Endothelial cell of umbilical vein (primary cell): ENCODE measurements at regions not wholly inside any gene's neighbourhood (a gene's known extent, or its start where the extent isn't known, plus 50 kb on each side); places are given as distances from the start of the nearest gene placed in this dataset.

Source experiments
- BruUV-seq: library from RNA; stranded (reverse); fragments of 400-500 nt; replicated peaks from 2 replicates; lab custom pipeline; 2021; lab: Mats Ljungman, UMichigan
- CTCF ChIA-PET: fragments of 300-600, 350-600 bp; sonication (Branson Sonifier 250); formaldehyde crosslinking; loops from one replicate; lab custom pipeline; 2021; ENCODE audit warnings: antibody characterized with exemption, inconsistent platforms; lab: Charles Lee
- POLR2A ChIA-PET: fragments of 300-600, 350-600 bp; sonication (Branson Sonifier 250); formaldehyde crosslinking; loops from one replicate; lab custom pipeline; 2021; ENCODE audit warnings: antibody characterized with exemption, inconsistent platforms; lab: Charles Lee
- DNase-seq: peaks from one replicate; pipeline ENCODE4 v3.0.0-alpha.2; 2011; ENCODE audit warnings: low read depth, low spot score
- FAIRE-seq: peaks from 2 replicates; lab custom pipeline; 2011; peaks lifted over from hg19 to GRCh38; lab: Jason Lieb, UNC
- H2AFZ ChIP-seq: 2 replicates; pipeline ENCODE4 v1.6.0; 2012; ENCODE audit warnings: low read depth, low read length, control low read depth, inconsistent platforms
- H3K27ac ChIP-seq: 2 replicates; pipeline ENCODE4 v1.5.1; 2011; ENCODE audit warnings: low read depth, mild to moderate bottlenecking, control low read depth, low read length, moderate library complexity; ENCODE audit not compliant: insufficient read depth
- H3K27me3 ChIP-seq, 2 experiments: 2 replicates each; pipeline versions ENCODE4 v1.6.0 to v1.6.1; 2011; ENCODE audit warnings: low read length in 2 of 2, mixed read lengths in 1 of 2; ENCODE audit not compliant: control insufficient read depth in 2 of 2, insufficient read depth in 2 of 2
- H3K36me3 ChIP-seq, 2 experiments: 2 replicates in 1 of 2; 3 replicates in 1 of 2; pipeline ENCODE4 v1.5.1; 2011; ENCODE audit warnings: low read length in 2 of 2, mild to moderate bottlenecking in 1 of 2, moderate library complexity in 1 of 2; ENCODE audit not compliant: control insufficient read depth in 2 of 2, insufficient read depth in 2 of 2; ENCODE audit errors: extremely low read depth in 1 of 2
- H3K4me1 ChIP-seq: 3 replicates; pipeline ENCODE4 v1.5.1; 2011; ENCODE audit warnings: mild to moderate bottlenecking, low read length; ENCODE audit not compliant: control insufficient read depth, insufficient read depth; ENCODE audit errors: extremely low read depth
- H3K4me2 ChIP-seq: 2 replicates; pipeline ENCODE4 v1.6.1; 2011; ENCODE audit warnings: low read length, control low read depth, mixed read lengths; ENCODE audit not compliant: insufficient read depth
- H3K4me3 ChIP-seq, 3 experiments: fragments of 200-600 bp in 1 of 3; sonication (generic), shearing (Covaris generic) in 1 of 3; replicated peaks in 1 of 3; 2 replicates each; pipeline ENCODE4 v1.5.1; 2011 to 2016; ENCODE audit warnings: control low read depth in 3 of 3, low read length in 3 of 3, mild to moderate bottlenecking in 2 of 3, inconsistent platforms in 1 of 3, low read depth in 1 of 3, moderate library complexity in 1 of 3; ENCODE audit not compliant: insufficient read depth in 1 of 3
- H3K79me2 ChIP-seq: 2 replicates; pipeline ENCODE4 v1.6.0; 2012; ENCODE audit warnings: low read length, inconsistent platforms; ENCODE audit not compliant: control insufficient read depth, insufficient read depth
- H3K9ac ChIP-seq: replicated peaks from 2 replicates; pipeline ENCODE3; 2011; ENCODE audit warnings: low read length, control low read depth; ENCODE audit not compliant: insufficient read depth; ENCODE audit errors: extremely low read depth
- H3K9me1 ChIP-seq: replicated peaks from 3 replicates; pipeline ENCODE4 v1.6.0; 2011; ENCODE audit warnings: mild to moderate bottlenecking, low read length; ENCODE audit not compliant: control insufficient read depth, insufficient read depth; ENCODE audit errors: extremely low read depth
- H3K9me3 ChIP-seq: replicated peaks from 2 replicates; pipeline ENCODE4 v1.5.1; 2012; ENCODE audit warnings: low read length, inconsistent platforms; ENCODE audit not compliant: control insufficient read depth, insufficient read depth
- H4K20me1 ChIP-seq: replicated peaks from 2 replicates; pipeline ENCODE3; 2011; ENCODE audit warnings: mild to moderate bottlenecking, low read length; ENCODE audit not compliant: control insufficient read depth, insufficient read depth; ENCODE audit errors: extremely low read depth
- CTCF ChIP-seq, 2 donors: IDR thresholded peaks; 1 replicate in 1 of 2; 2 replicates in 1 of 2; pipeline ENCODE4 v1.5.1; 2011; ENCODE audit warnings: low read length in 2 of 2, mild to moderate bottlenecking in 2 of 2, moderate library complexity in 2 of 2, control low read depth in 1 of 2, inconsistent platforms in 1 of 2, low read depth in 1 of 2; ENCODE audit not compliant: insufficient read depth in 1 of 2; ENCODE audit errors: extremely low read depth in 1 of 2
- EZH2 ChIP-seq: IDR thresholded peaks from 2 replicates; pipeline ENCODE4 v1.6.1; 2012; ENCODE audit warnings: borderline replicate concordance, low read depth, mild to moderate bottlenecking, moderate library complexity, low read length, inconsistent platforms; ENCODE audit not compliant: severe bottlenecking
- FOS ChIP-seq: IDR thresholded peaks from 2 replicates; pipeline ENCODE4 v1.6.1; 2011; ENCODE audit warnings: mild to moderate bottlenecking, low read length, moderate library complexity, borderline replicate concordance; ENCODE audit not compliant: insufficient read depth
- GATA2 ChIP-seq: IDR thresholded peaks from 2 replicates; pipeline ENCODE4 v1.7.0; 2011; ENCODE audit warnings: low read depth, mild to moderate bottlenecking, moderate library complexity, mixed read lengths, low read length; ENCODE audit not compliant: insufficient read length, insufficient read depth
- JUN ChIP-seq: IDR thresholded peaks from 2 replicates; pipeline ENCODE4 v1.6.1; 2011; ENCODE audit warnings: borderline replicate concordance, low read depth; ENCODE audit not compliant: insufficient read length, insufficient read depth
- MAX ChIP-seq: IDR thresholded peaks from 2 replicates; pipeline ENCODE4 v1.6.1; 2011; ENCODE audit not compliant: insufficient read depth, insufficient read length
- MYC ChIP-seq: IDR thresholded peaks from one replicate; pipeline ENCODE4 v1.6.1; 2011; ENCODE audit warnings: mild to moderate bottlenecking, low read depth, low read length
- POLR2A ChIP-seq: IDR thresholded peaks from 2 replicates; pipeline ENCODE4 v1.6.1; 2012; ENCODE audit warnings: low read depth, mild to moderate bottlenecking, control low read depth, low read length
- POLR2AphosphoS5 ChIP-seq: IDR thresholded peaks from 2 replicates; pipeline ENCODE4 v1.6.1; 2012; ENCODE audit warnings: low read depth, mild to moderate bottlenecking, control low read depth, low read length, moderate library complexity; ENCODE audit not compliant: insufficient read depth
- dilution Hi-C: fragments of 300-500 bp; cut with MboI; formaldehyde crosslinking; loops from one replicate; pipeline ENCODE4 v1.15.0; 2019; ENCODE audit warnings: low sequenced_read_pairs; ENCODE audit not compliant: extremely low pct_ligation_motif_present
- intact Hi-C: fragments of 100-400 bp; cut with micrococcal nuclease; formaldehyde crosslinking; loops from one replicate; pipeline ENCODE4 v1.10.0; 2022

GRCh38 chr2:136373841-136374240 lies 255.9 kb upstream of the CXCR4 start:
- FAIRE-seq: no peak
- H3K36me3 ChIP-seq: no peaks in the 10 kb centered on the region
- H3K27ac ChIP-seq: no peak overlapping the region
- H3K9ac ChIP-seq: no peak overlapping the region
- no peaks in the 10 kb centered on the region for H3K9me3 ChIP-seq
- no peak for DNase-seq
- H3K9me1 ChIP-seq: no peaks in the 10 kb centered on the region
- dilution Hi-C loops (no loop called here), intact Hi-C loops (no loop called here)
- H2AFZ ChIP-seq: no peak overlapping the region
- H3K4me3 ChIP-seq: no peak overlapping the region
- H3K27me3 ChIP-seq: peaks cover 0 to 10% of the 10 kb centered on the region in 2 experiments
- no peaks in the 10 kb centered on the region for H3K79me2 ChIP-seq
- no peak overlapping the region for H3K4me2 ChIP-seq
- CTCF ChIA-PET: interaction anchor here (1.2 kb wide), 1 partner anchor 10 kb away, joined by 3 read pairs; no protein-coding TSS in a partner anchor
- peaks cover 7% of the 10 kb centered on the region for H3K4me1 ChIP-seq
- no peak for TF ChIP-seq POLR2AphosphoS5
- TF ChIP-seq CTCF (IDR thresholded peaks at IDR 0.05; ENCODE audit: extremely low read depth in 1 of 2, insufficient read depth in 1 of 2, low read depth in 1 of 2, low read length in 2 of 2): no peak
- no peak for TF ChIP-seq JUN
- TF ChIP-seq EZH2: no peak
- TF ChIP-seq GATA2: no peak
- TF ChIP-seq MAX: no peak
- no peak for TF ChIP-seq POLR2A
- no peak for TF ChIP-seq MYC
- no peak for TF ChIP-seq FOS
- no peaks in the 10 kb centered on the region for H4K20me1 ChIP-seq
- BruUV-seq: no TSS peak
- POLR2A ChIA-PET: no interaction called here
